Ishikawa (cell line): ENCODE measurements at regions not wholly inside any gene's neighbourhood (a gene's known extent, or its start where the extent isn't known, plus 50 kb on each side); places are given as distances from the start of the nearest gene placed in this dataset.

Experiments
- CEBPB ChIP-seq: IDR thresholded peaks from 2 replicates; pipeline ENCODE4 v1.6.1; 2012
- EP300 ChIP-seq: IDR thresholded peaks from 2 replicates; pipeline ENCODE4 v1.6.1; 2012; ENCODE audit warnings: borderline replicate concordance
- FOXM1 ChIP-seq: IDR thresholded peaks from 2 replicates; pipeline ENCODE4 v1.6.1; 2012; ENCODE audit warnings: low read depth, borderline replicate concordance
- RAD21 ChIP-seq: IDR thresholded peaks from 2 replicates; pipeline ENCODE4 v1.6.1; 2012; ENCODE audit warnings: low read depth
- REST ChIP-seq: IDR thresholded peaks from 2 replicates; pipeline ENCODE4 v1.6.1; 2012; ENCODE audit warnings: low read depth, mild to moderate bottlenecking
- TAF1 ChIP-seq: IDR thresholded peaks from 2 replicates; pipeline ENCODE4 v1.6.1; 2012; ENCODE audit warnings: low read depth, mild to moderate bottlenecking
- TCF12 ChIP-seq: IDR thresholded peaks from 2 replicates; pipeline ENCODE4 v1.6.1; 2012; ENCODE audit warnings: low read depth
- YY1 ChIP-seq: IDR thresholded peaks from 2 replicates; pipeline ENCODE4 v1.6.1; 2012; ENCODE audit warnings: low read depth

GRCh38 chr15:24899367-24899766 lies 55.4 kb upstream of the SNRPN start:
- no peak for TF ChIP-seq TCF12
- TF ChIP-seq YY1, result no peak
- TF ChIP-seq RAD21, result no peak
- TF ChIP-seq REST, result no peak
- TF ChIP-seq TAF1, result no peak
- TF ChIP-seq CEBPB, result no peak
- TF ChIP-seq EP300, result no peak
- no peak for TF ChIP-seq FOXM1
